Endothelial cell of umbilical vein (primary cell): ENCODE measurements at regions not wholly inside any gene's neighbourhood (a gene's known extent, or its start where the extent isn't known, plus 50 kb on each side); places are given as distances from the start of the nearest gene placed in this dataset.

Source experiments
- BruUV-seq: library from RNA; stranded (reverse); fragments of 400-500 nt; replicated peaks from 2 replicates; lab custom pipeline; 2021; lab: Mats Ljungman, UMichigan
- CTCF ChIA-PET: fragments of 300-600, 350-600 bp; sonication (Branson Sonifier 250); formaldehyde crosslinking; loops from one replicate; lab custom pipeline; 2021; ENCODE audit warnings: antibody characterized with exemption, inconsistent platforms; lab: Charles Lee
- POLR2A ChIA-PET: fragments of 300-600, 350-600 bp; sonication (Branson Sonifier 250); formaldehyde crosslinking; loops from one replicate; lab custom pipeline; 2021; ENCODE audit warnings: antibody characterized with exemption, inconsistent platforms; lab: Charles Lee
- DNase-seq: peaks from one replicate; pipeline ENCODE4 v3.0.0-alpha.2; 2011; ENCODE audit warnings: low read depth, low spot score
- FAIRE-seq: peaks from 2 replicates; lab custom pipeline; 2011; peaks lifted over from hg19 to GRCh38; lab: Jason Lieb, UNC
- H2AFZ ChIP-seq: 2 replicates; pipeline ENCODE4 v1.6.0; 2012; ENCODE audit warnings: low read depth, low read length, control low read depth, inconsistent platforms
- H3K27ac ChIP-seq: 2 replicates; pipeline ENCODE4 v1.5.1; 2011; ENCODE audit warnings: low read depth, mild to moderate bottlenecking, control low read depth, low read length, moderate library complexity; ENCODE audit not compliant: insufficient read depth
- H3K27me3 ChIP-seq, 2 experiments: 2 replicates each; pipeline versions ENCODE4 v1.6.0 to v1.6.1; 2011; ENCODE audit warnings: low read length in 2 of 2, mixed read lengths in 1 of 2; ENCODE audit not compliant: control insufficient read depth in 2 of 2, insufficient read depth in 2 of 2
- H3K36me3 ChIP-seq, 2 experiments: 2 replicates in 1 of 2; 3 replicates in 1 of 2; pipeline ENCODE4 v1.5.1; 2011; ENCODE audit warnings: low read length in 2 of 2, mild to moderate bottlenecking in 1 of 2, moderate library complexity in 1 of 2; ENCODE audit not compliant: control insufficient read depth in 2 of 2, insufficient read depth in 2 of 2; ENCODE audit errors: extremely low read depth in 1 of 2
- H3K4me1 ChIP-seq: 3 replicates; pipeline ENCODE4 v1.5.1; 2011; ENCODE audit warnings: mild to moderate bottlenecking, low read length; ENCODE audit not compliant: control insufficient read depth, insufficient read depth; ENCODE audit errors: extremely low read depth
- H3K4me2 ChIP-seq: 2 replicates; pipeline ENCODE4 v1.6.1; 2011; ENCODE audit warnings: low read length, control low read depth, mixed read lengths; ENCODE audit not compliant: insufficient read depth
- H3K4me3 ChIP-seq, 3 experiments: fragments of 200-600 bp in 1 of 3; sonication (generic), shearing (Covaris generic) in 1 of 3; replicated peaks in 1 of 3; 2 replicates each; pipeline ENCODE4 v1.5.1; 2011 to 2016; ENCODE audit warnings: control low read depth in 3 of 3, low read length in 3 of 3, mild to moderate bottlenecking in 2 of 3, inconsistent platforms in 1 of 3, low read depth in 1 of 3, moderate library complexity in 1 of 3; ENCODE audit not compliant: insufficient read depth in 1 of 3
- H3K79me2 ChIP-seq: 2 replicates; pipeline ENCODE4 v1.6.0; 2012; ENCODE audit warnings: low read length, inconsistent platforms; ENCODE audit not compliant: control insufficient read depth, insufficient read depth
- H3K9ac ChIP-seq: replicated peaks from 2 replicates; pipeline ENCODE3; 2011; ENCODE audit warnings: low read length, control low read depth; ENCODE audit not compliant: insufficient read depth; ENCODE audit errors: extremely low read depth
- H3K9me1 ChIP-seq: replicated peaks from 3 replicates; pipeline ENCODE4 v1.6.0; 2011; ENCODE audit warnings: mild to moderate bottlenecking, low read length; ENCODE audit not compliant: control insufficient read depth, insufficient read depth; ENCODE audit errors: extremely low read depth
- H3K9me3 ChIP-seq: replicated peaks from 2 replicates; pipeline ENCODE4 v1.5.1; 2012; ENCODE audit warnings: low read length, inconsistent platforms; ENCODE audit not compliant: control insufficient read depth, insufficient read depth
- H4K20me1 ChIP-seq: replicated peaks from 2 replicates; pipeline ENCODE3; 2011; ENCODE audit warnings: mild to moderate bottlenecking, low read length; ENCODE audit not compliant: control insufficient read depth, insufficient read depth; ENCODE audit errors: extremely low read depth
- EZH2 ChIP-seq: IDR thresholded peaks from 2 replicates; pipeline ENCODE4 v1.6.1; 2012; ENCODE audit warnings: borderline replicate concordance, low read depth, mild to moderate bottlenecking, moderate library complexity, low read length, inconsistent platforms; ENCODE audit not compliant: severe bottlenecking
- FOS ChIP-seq: IDR thresholded peaks from 2 replicates; pipeline ENCODE4 v1.6.1; 2011; ENCODE audit warnings: mild to moderate bottlenecking, low read length, moderate library complexity, borderline replicate concordance; ENCODE audit not compliant: insufficient read depth
- GATA2 ChIP-seq: IDR thresholded peaks from 2 replicates; pipeline ENCODE4 v1.7.0; 2011; ENCODE audit warnings: low read depth, mild to moderate bottlenecking, moderate library complexity, mixed read lengths, low read length; ENCODE audit not compliant: insufficient read length, insufficient read depth
- JUN ChIP-seq: IDR thresholded peaks from 2 replicates; pipeline ENCODE4 v1.6.1; 2011; ENCODE audit warnings: borderline replicate concordance, low read depth; ENCODE audit not compliant: insufficient read length, insufficient read depth
- MYC ChIP-seq: IDR thresholded peaks from one replicate; pipeline ENCODE4 v1.6.1; 2011; ENCODE audit warnings: mild to moderate bottlenecking, low read depth, low read length
- POLR2A ChIP-seq: IDR thresholded peaks from 2 replicates; pipeline ENCODE4 v1.6.1; 2012; ENCODE audit warnings: low read depth, mild to moderate bottlenecking, control low read depth, low read length
- POLR2AphosphoS5 ChIP-seq: IDR thresholded peaks from 2 replicates; pipeline ENCODE4 v1.6.1; 2012; ENCODE audit warnings: low read depth, mild to moderate bottlenecking, control low read depth, low read length, moderate library complexity; ENCODE audit not compliant: insufficient read depth
- dilution Hi-C: fragments of 300-500 bp; cut with MboI; formaldehyde crosslinking; loops from one replicate; pipeline ENCODE4 v1.15.0; 2019; ENCODE audit warnings: low sequenced_read_pairs; ENCODE audit not compliant: extremely low pct_ligation_motif_present
- intact Hi-C: fragments of 100-400 bp; cut with micrococcal nuclease; formaldehyde crosslinking; loops from one replicate; pipeline ENCODE4 v1.10.0; 2022
- TF ChIP-seq, protein P1 (sequence below), 2 donors: IDR thresholded peaks; 1 replicate in 1 of 2; 2 replicates in 1 of 2; pipeline ENCODE4 v1.5.1; 2011; ENCODE audit warnings: low read length in 2 of 2, mild to moderate bottlenecking in 2 of 2, moderate library complexity in 2 of 2, control low read depth in 1 of 2, inconsistent platforms in 1 of 2, low read depth in 1 of 2; ENCODE audit not compliant: insufficient read depth in 1 of 2; ENCODE audit errors: extremely low read depth in 1 of 2
- TF ChIP-seq, protein P2 (sequence below): IDR thresholded peaks from 2 replicates; pipeline ENCODE4 v1.6.1; 2011; ENCODE audit not compliant: insufficient read depth, insufficient read length

DNA sequence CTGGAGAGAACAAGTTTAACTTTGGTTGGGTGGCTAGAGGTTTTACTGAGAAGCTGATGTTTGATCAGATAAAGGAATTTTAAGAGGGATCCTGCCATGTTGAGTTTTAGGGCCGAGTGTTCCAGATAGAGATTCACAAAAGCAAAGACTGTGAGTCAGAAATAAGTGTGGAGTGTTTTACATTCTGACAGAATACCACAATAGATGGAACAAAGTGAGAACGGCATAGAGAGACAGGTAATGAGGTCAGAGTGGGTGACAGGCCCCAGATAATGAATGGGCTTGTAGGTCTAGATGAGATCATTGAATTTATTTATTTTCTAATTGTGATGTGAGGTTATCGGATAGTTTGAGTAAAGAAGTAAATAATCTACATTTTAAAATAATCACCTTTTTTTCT lies 502.6 kb downstream of the EPHA5 start:
- Histone ChIP-seq H3K4me1 (no peaks in the 10 kb centered on the region), H2AFZ (no peak overlapping the region), H3K79me2 (no peaks in the 10 kb centered on the region), H3K9me1 (no peaks in the 10 kb centered on the region), H3K27me3 (no peaks in the 10 kb centered on the region), H4K20me1 (no peaks in the 10 kb centered on the region), H3K9me3 (no peaks in the 10 kb centered on the region), H3K4me3 (no peak overlapping the region), H3K36me3 (no peaks in the 10 kb centered on the region), H3K9ac (no peak overlapping the region), H3K4me2 (no peak overlapping the region), H3K27ac (no peak overlapping the region)
- FAIRE-seq: no peak
- TF ChIP-seq MYC (no peak), POLR2AphosphoS5 (no peak), JUN (no peak), FOS (no peak), POLR2A (no peak), GATA2 (no peak), EZH2 (no peak)
- TF ChIP-seq, protein P1, sequence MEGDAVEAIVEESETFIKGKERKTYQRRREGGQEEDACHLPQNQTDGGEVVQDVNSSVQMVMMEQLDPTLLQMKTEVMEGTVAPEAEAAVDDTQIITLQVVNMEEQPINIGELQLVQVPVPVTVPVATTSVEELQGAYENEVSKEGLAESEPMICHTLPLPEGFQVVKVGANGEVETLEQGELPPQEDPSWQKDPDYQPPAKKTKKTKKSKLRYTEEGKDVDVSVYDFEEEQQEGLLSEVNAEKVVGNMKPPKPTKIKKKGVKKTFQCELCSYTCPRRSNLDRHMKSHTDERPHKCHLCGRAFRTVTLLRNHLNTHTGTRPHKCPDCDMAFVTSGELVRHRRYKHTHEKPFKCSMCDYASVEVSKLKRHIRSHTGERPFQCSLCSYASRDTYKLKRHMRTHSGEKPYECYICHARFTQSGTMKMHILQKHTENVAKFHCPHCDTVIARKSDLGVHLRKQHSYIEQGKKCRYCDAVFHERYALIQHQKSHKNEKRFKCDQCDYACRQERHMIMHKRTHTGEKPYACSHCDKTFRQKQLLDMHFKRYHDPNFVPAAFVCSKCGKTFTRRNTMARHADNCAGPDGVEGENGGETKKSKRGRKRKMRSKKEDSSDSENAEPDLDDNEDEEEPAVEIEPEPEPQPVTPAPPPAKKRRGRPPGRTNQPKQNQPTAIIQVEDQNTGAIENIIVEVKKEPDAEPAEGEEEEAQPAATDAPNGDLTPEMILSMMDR (IDR thresholded peaks at IDR 0.05; ENCODE audit: extremely low read depth in 1 of 2, insufficient read depth in 1 of 2, low read depth in 1 of 2, low read length in 2 of 2): no peak
- TF ChIP-seq, protein P2, sequence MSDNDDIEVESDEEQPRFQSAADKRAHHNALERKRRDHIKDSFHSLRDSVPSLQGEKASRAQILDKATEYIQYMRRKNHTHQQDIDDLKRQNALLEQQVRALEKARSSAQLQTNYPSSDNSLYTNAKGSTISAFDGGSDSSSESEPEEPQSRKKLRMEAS: no peak
- ChIA-PET POLR2A (no interaction called here), CTCF (no interaction called here)
- dilution Hi-C loops: no loop called here
- BruUV-seq: no TSS peak
- intact Hi-C loops: no loop called here
- no peak for DNase-seq
